ENCODE measurements at regions not wholly inside any gene's neighbourhood (a gene's known extent, or its start where the extent isn't known, plus 50 kb on each side); places are given as distances from the start of the nearest gene placed in this dataset.

DNA sequence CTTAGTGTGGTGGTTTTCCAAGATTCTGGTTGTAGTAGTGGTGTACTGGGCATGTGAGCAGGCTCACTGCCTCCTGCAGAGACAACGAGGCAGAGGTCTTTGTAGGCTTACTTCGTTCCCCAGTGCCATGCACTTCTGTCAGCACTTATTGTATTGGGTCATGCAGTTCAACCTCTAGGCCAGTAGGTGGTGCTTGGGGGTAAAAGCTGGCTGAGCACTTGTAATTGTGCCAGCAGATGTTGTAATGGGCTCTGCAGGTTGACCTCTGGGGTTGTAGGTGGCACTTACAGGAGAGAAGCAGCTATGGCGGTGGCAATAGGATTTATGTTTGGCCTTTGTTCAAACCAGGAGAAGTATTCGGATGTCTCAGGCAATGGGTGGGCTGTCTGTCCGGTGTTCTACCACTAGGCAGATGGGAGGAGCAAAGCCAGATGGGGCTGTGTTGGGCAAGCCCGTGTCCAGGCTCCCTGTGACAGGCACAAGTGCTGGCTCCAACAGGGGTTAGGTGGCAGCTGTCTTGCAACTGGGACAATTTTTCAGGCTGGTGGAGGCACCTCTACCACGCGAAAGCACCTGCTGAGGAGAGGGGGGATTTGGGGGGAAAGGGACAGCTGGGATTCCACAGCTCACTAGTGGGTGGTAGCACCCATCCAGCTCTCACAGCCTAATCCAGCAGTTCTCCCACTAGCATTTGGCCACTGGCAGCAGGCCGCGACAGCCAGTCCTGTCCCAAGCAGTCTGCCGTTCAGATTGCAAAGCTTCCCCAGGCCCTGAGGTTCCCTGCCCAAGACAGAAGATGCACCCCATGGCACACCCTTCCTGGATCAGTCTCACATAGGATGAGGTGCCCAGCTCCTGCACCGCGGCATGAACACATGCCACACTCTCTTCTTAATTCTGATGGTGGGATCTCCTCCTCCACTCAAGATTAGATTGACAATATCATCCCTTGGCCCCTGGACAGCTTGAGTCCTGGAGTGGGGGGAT lies 274.5 kb downstream of the CTH start:
- TF ChIP-seq, protein P1, sequence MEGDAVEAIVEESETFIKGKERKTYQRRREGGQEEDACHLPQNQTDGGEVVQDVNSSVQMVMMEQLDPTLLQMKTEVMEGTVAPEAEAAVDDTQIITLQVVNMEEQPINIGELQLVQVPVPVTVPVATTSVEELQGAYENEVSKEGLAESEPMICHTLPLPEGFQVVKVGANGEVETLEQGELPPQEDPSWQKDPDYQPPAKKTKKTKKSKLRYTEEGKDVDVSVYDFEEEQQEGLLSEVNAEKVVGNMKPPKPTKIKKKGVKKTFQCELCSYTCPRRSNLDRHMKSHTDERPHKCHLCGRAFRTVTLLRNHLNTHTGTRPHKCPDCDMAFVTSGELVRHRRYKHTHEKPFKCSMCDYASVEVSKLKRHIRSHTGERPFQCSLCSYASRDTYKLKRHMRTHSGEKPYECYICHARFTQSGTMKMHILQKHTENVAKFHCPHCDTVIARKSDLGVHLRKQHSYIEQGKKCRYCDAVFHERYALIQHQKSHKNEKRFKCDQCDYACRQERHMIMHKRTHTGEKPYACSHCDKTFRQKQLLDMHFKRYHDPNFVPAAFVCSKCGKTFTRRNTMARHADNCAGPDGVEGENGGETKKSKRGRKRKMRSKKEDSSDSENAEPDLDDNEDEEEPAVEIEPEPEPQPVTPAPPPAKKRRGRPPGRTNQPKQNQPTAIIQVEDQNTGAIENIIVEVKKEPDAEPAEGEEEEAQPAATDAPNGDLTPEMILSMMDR (conservative IDR thresholded peaks at IDR 0.05; ENCODE audit: low read depth, low read length), result peak; percentile 74
- peak; percentile 60 for DNase-seq (ENCODE audit: low read depth)

DNA sequence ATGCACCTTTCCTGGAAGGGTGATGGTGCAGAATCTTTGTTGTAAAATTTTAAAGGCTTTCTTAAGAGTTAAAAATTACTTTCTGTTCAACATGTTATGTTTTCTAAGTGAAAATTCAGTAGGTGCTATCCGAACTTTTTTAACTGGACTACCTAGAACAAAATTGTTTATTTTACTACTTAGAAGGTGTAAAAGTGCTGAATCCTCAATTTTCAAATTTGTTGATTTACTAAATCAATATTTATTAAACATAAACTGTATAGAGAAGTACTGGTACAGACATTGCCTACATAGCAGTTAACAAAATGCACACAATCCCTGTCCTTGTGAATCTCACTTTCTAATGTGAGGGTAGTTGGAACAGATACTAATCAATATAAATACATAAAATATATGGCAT lies 277.5 kb downstream of the CTH start:
- no peak overlapping the region for H3K4me3 ChIP-seq (ENCODE audit: low read depth, low read length)
- TF ChIP-seq, protein P1 (conservative IDR thresholded peaks at IDR 0.05; ENCODE audit: low read depth, low read length), result no peak
- no peak for DNase-seq (ENCODE audit: low read depth)

More for the DNA sequence above, 274.5 kb downstream of the CTH start:
- no peak overlapping the region for H3K4me3 ChIP-seq (ENCODE audit: low read depth, low read length)

DNA sequence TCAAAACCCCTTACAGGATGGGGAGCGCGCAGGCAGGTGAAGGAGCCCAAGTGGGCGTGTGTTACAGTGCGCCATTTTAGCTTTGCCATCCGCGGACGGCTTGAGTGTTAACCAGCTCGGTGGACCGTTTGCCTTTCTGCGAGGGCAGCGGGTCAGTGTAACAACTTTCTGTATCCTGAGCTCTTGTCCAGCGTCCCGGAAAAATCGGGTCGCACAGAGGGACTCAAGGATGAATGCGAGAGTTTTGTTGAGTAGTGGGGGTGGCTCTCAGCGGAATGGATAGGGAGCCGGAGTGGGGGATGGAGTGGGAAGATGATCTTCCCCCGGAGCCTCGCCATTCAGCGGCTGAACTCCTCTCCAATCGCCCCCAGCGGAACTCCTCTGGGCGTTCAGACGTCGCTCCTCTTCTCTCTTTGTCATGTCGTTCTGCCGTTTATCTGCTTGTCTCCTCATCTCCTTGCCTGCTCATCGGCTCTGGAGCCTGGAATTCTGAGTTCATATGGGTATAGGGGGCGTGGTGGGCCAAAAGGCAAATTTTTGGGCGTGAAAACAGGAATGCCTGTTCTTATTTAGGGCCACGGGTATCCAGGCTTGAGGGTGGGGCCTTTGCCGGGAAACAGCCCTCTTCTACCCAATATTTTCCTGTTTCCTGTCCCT lies 295.4 kb downstream of the CTH start:
- TF ChIP-seq, protein P1 (conservative IDR thresholded peaks at IDR 0.05; ENCODE audit: low read depth, low read length), result no peak
- no peak for DNase-seq (ENCODE audit: low read depth)
- peak overlapping the region; percentile 5 for H3K4me3 ChIP-seq (ENCODE audit: low read depth, low read length)

DNA sequence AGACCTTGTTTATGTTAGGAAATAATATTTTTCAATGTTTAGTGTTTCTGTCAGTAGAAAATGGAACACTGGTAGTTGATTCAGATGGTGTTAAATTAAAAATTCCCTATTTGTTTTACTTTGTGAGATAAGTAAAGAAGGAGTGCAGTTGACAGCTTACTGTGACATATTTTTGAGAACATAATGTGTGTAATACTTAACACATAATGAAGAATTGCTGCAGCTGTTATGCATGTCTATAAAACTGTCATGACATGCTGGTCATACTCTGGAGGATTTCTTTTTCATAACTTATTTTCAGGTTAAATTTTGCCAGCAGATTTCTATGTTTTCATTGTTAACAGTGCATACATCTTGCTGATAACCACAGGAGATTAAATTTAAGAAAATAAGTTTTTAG lies 296.1 kb downstream of the CTH start:
- DNase-seq (ENCODE audit: low read depth), result no peak
- TF ChIP-seq, protein P1 (conservative IDR thresholded peaks at IDR 0.05; ENCODE audit: low read depth, low read length), result no peak
- no peak overlapping the region for H3K4me3 ChIP-seq (ENCODE audit: low read depth, low read length)

DNA sequence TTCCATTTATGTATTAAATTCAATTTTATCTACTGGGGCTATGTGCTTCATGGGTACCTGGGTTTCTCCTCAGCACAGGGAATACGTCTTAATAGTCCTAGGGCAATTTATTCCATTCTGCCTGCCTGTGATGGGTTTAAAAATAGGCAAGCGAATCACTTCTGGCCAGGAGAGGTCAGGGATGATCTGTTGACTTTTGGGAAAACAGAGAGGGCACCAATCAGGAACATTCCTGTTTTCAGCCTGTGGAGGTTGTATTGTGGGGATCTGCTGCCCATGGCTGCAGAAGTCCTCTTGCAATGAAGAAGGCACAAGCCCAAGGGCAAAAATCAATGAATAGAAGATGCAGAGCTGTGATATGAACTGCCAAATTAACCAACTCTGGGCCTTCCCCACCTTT lies 303.1 kb downstream of the CTH start:
- TF ChIP-seq, protein P1 (conservative IDR thresholded peaks at IDR 0.05; ENCODE audit: low read depth, low read length), result no peak
- H3K4me3 ChIP-seq (ENCODE audit: low read depth, low read length), result no peak overlapping the region
- no peak for DNase-seq (ENCODE audit: low read depth)

DNA sequence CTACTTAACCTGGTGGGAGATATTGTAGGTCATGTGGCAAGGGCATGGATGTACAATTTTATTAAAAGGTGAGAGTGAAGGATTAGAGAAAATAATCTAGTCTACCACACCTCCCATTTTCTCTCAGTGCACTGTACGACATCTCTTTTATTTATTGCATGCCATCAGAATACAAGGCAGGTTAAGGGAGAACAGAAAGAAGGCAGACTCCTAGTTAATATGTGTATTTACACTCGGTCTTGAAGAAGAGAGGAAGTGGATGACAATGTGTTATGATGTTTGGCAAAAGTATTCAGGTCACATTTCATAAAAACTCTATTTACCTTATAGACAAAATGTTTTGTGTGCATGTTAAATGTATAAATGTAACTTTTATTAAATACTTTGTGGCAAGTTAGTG lies 306.1 kb downstream of the CTH start:
- DNase-seq (ENCODE audit: low read depth), result no peak
- TF ChIP-seq, protein P1 (conservative IDR thresholded peaks at IDR 0.05; ENCODE audit: low read depth, low read length), result no peak
- no peak overlapping the region for H3K4me3 ChIP-seq (ENCODE audit: low read depth, low read length)

Data from choroid plexus epithelial cell (primary cell).